ENCODE measurements at regions not wholly inside any gene's neighbourhood (a gene's known extent, or its start where the extent isn't known, plus 50 kb on each side); places are given as distances from the start of the nearest gene placed in this dataset. TPM values are rescaled to one million over a fixed set of nuclear protein-coding genes. Genes with fewer than 3 reads are reported as not detected.

GRCh38 chr4:151811403-151811802, 50.6 kb upstream of the GATB start:
- Mint-ChIP-seq H3K27ac (no peak overlapping the region), H3K4me1 (no peaks in the 10 kb centered on the region), H3K9me3 (peaks cover 0 to 12% (median 1%) of the 10 kb centered on the region in 7 donors), H3K36me3 (no peaks in the 10 kb centered on the region), H3K27me3 (ENCODE audit: low read depth in 3 of 3) (peaks cover under 1 to 7% (median 3%) of the 10 kb centered on the region in 3 donors), H3K4me3 (no peak overlapping the region)
- Histone ChIP-seq H3K9me3 (replicated peaks in 1 of 2; ENCODE audit: control insufficient read depth in 1 of 2, insufficient read depth in 1 of 2, low read length in 2 of 2) (no peaks in the 10 kb centered on the region), H3K36me3 (replicated peaks in 1 of 2; ENCODE audit: control insufficient read depth in 1 of 2, insufficient read depth in 2 of 2, low read length in 2 of 2) (no peaks in the 10 kb centered on the region), H3K27ac (ENCODE audit: low read depth in 1 of 2, low read length in 2 of 2) (no peak overlapping the region), H3K79me2 (ENCODE audit: insufficient read depth, low read length) (no peaks in the 10 kb centered on the region), H2AFZ (ENCODE audit: insufficient read depth, low read depth, low read length, poor library complexity, severe bottlenecking) (no peak overlapping the region), H3K27me3 (ENCODE audit: control insufficient read depth in 2 of 2, insufficient read depth in 2 of 2, low read length in 2 of 2) (no peaks in the 10 kb centered on the region), H4K20me1 (ENCODE audit: insufficient read depth, low read length) (no peaks in the 10 kb centered on the region), H3K9ac (ENCODE audit: insufficient read depth, low read length, poor library complexity, severe bottlenecking) (no peak overlapping the region), H3K4me2 (replicated peaks; ENCODE audit: extremely low read depth, low read length, poor library complexity, severe bottlenecking) (no peak overlapping the region), H3K4me3 (replicated peaks in 1 of 3; ENCODE audit: low read depth in 2 of 3, low read length in 3 of 3) (no peak overlapping the region), H3K4me1 (ENCODE audit: control insufficient read depth in 1 of 2, insufficient read depth in 2 of 2, low read length in 2 of 2) (no peaks in the 10 kb centered on the region)
- no peak for TF ChIP-seq CTCF (IDR thresholded peaks at IDR 0.05)
- no peak for DNase-seq
- intact Hi-C loops (cut with micrococcal nuclease), result no loop called here

Small RNA genes in the stretch of these regions (small RNA-seq; reads per million reads assigned to genes)
- gene RN7SL446P (ENCODE audit: insufficient read length, low read depth), result not detected
- gene RNA5SP169 (ENCODE audit: insufficient read length, low read depth), result not detected

All from CD14-positive monocyte (primary cell).